C4-2B (cell line): ENCODE measurements at regions not wholly inside any gene's neighbourhood (a gene's known extent, or its start where the extent isn't known, plus 50 kb on each side); places are given as distances from the start of the nearest gene placed in this dataset.

ENCODE experiments used
- CTCF ChIP-seq: fragments of 450-650 bp; conservative IDR thresholded peaks from 2 replicates; pipeline ENCODE4 v1.5.1; 2017; ENCODE audit warnings: mild to moderate bottlenecking
- ZFX ChIP-seq: fragments of 450-650 bp; IDR thresholded peaks from 2 replicates; pipeline ENCODE4 v1.6.1; 2017

- TF ChIP-seq CTCF = no peak; the same call in 1 of the 2 replicates
- TF ChIP-seq ZFX = no peak
These were observed 224.8 kb downstream of the RPS24 start for GRCh38 chr10:78258323-78259030.
